PFSK-1 (cell line): ENCODE measurements at regions not wholly inside any gene's neighbourhood (a gene's known extent, or its start where the extent isn't known, plus 50 kb on each side); places are given as distances from the start of the nearest gene placed in this dataset.

Experiments used
- FOXP2 ChIP-seq: optimal IDR thresholded peaks from 2 replicates; pipeline ENCODE3; 2011; ENCODE audit warnings: borderline replicate concordance, control low read depth, inconsistent platforms; ENCODE audit not compliant: insufficient read depth; ENCODE audit errors: extremely low read length, extremely low read depth
- POLR2AphosphoS5 ChIP-seq: IDR thresholded peaks from 2 replicates; pipeline ENCODE4 v1.6.1; 2012; ENCODE audit warnings: low read depth, mild to moderate bottlenecking, control low read depth, low read length, moderate library complexity
- REST ChIP-seq, 2 experiments: IDR thresholded peaks; 2 replicates each; pipeline versions ENCODE4 v1.6.1 to v1.8.0; 2011 to 2012; ENCODE audit warnings: low read depth in 2 of 2, low read length in 2 of 2, control low read depth in 1 of 2, inconsistent platforms in 1 of 2, mild to moderate bottlenecking in 1 of 2, moderate library complexity in 1 of 2; ENCODE audit not compliant: insufficient read depth in 1 of 2
- SIN3A ChIP-seq: IDR thresholded peaks from 2 replicates; pipeline ENCODE4 v1.6.1; 2012; ENCODE audit warnings: mild to moderate bottlenecking, low read length, moderate library complexity, borderline replicate concordance; ENCODE audit not compliant: insufficient read depth
- TAF1 ChIP-seq: IDR thresholded peaks from 2 replicates; pipeline ENCODE4 v1.6.1; 2012; ENCODE audit warnings: low read length, control low read depth, borderline replicate concordance; ENCODE audit not compliant: insufficient read depth

- TF ChIP-seq REST (IDR thresholded peaks at IDR 0.05; ENCODE audit: insufficient read depth in 1 of 2, low read depth in 2 of 2, low read length in 2 of 2): no peak
- no peak for TF ChIP-seq FOXP2
- no peak for TF ChIP-seq SIN3A
- no peak for TF ChIP-seq TAF1
- TF ChIP-seq POLR2AphosphoS5: no peak
Observed at GRCh38 chr14:43019826-43020225, 1413.2 kb downstream of the LRFN5 start.

GRCh38 chr14:43014338-43014737, 1407.7 kb downstream of the LRFN5 start:
- TF ChIP-seq TAF1 (no peak), REST (IDR thresholded peaks at IDR 0.05; ENCODE audit: insufficient read depth in 1 of 2, low read depth in 2 of 2, low read length in 2 of 2) (no peak), POLR2AphosphoS5 (no peak), SIN3A (no peak), FOXP2 (no peak)

GRCh38 chr14:43012817-43013216, 1406.1 kb downstream of the LRFN5 start:
- TF ChIP-seq POLR2AphosphoS5 (no peak), REST (IDR thresholded peaks at IDR 0.05; ENCODE audit: insufficient read depth in 1 of 2, low read depth in 2 of 2, low read length in 2 of 2) (no peak), TAF1 (no peak), SIN3A (no peak), FOXP2 (no peak)

- TF ChIP-seq TAF1 (no peak), SIN3A (no peak), POLR2AphosphoS5 (no peak)
Observed at GRCh38 chr14:43005807-43006206, 1399.1 kb downstream of the LRFN5 start.

DNA sequence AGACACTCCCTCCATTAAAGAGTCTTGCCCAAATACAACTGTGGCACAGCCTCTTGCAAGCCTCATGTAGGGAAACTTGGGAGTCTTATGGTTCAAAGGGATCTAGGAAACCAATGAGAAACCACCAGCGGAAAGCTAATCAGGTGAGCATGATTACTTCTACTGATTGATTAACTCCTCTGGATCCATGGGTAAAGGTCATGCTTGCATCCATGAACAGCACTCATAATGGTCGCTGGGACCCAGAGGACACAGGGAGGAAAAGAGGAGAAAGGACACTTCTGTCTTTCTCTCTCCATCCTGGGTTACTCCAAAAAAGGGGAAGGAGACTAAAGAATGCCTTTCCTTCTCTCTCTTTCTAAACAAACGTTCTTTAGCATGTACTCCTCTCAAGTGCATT, 1397.2 kb downstream of the LRFN5 start:
- TF ChIP-seq REST (IDR thresholded peaks at IDR 0.05; ENCODE audit: insufficient read depth in 1 of 2, low read depth in 2 of 2, low read length in 2 of 2): no peak
- no peak for TF ChIP-seq SIN3A
- no peak for TF ChIP-seq FOXP2
- no peak for TF ChIP-seq TAF1
- TF ChIP-seq POLR2AphosphoS5: no peak
